Parathyroid adenoma (tissue), 2 donors: ENCODE measurements at regions not wholly inside any gene's neighbourhood (a gene's known extent, or its start where the extent isn't known, plus 50 kb on each side); places are given as distances from the start of the nearest gene placed in this dataset.

Experiments used
- H2AFZ ChIP-seq: fragments of 300-600 bp; sonication (generic); one replicate; pipeline ENCODE4 v1.7.0; 2017; ENCODE audit warnings: antibody characterized with exemption, mild to moderate bottlenecking
- H3K27ac ChIP-seq: fragments of 300-600 bp; sonication (generic); one replicate; pipeline ENCODE4 v1.7.0; 2017
- H3K27me3 ChIP-seq: fragments of 300-600 bp; sonication (generic); one replicate; pipeline ENCODE4 v1.7.0; 2017; ENCODE audit warnings: low read length; ENCODE audit not compliant: control insufficient read depth, insufficient read depth
- H3K36me3 ChIP-seq: fragments of 300-600 bp; sonication (generic); one replicate; pipeline ENCODE4 v1.7.0; 2017; ENCODE audit warnings: low read length; ENCODE audit not compliant: control insufficient read depth, insufficient read depth
- H3K4me1 ChIP-seq: fragments of 300-600 bp; sonication (generic); one replicate; pipeline ENCODE4 v1.7.0; 2017; ENCODE audit warnings: control low read depth
- H3K4me2 ChIP-seq: fragments of 300-600 bp; sonication (generic); one replicate; pipeline ENCODE4 v1.7.0; 2017; ENCODE audit warnings: low read length
- H3K4me3 ChIP-seq: fragments of 300-600 bp; sonication (generic); one replicate; pipeline ENCODE4 v1.7.0; 2017; ENCODE audit warnings: low read depth, low read length
- H3K79me2 ChIP-seq: fragments of 300-600 bp; sonication (generic); one replicate; pipeline ENCODE4 v1.7.0; 2017; ENCODE audit warnings: control low read depth
- H3K9ac ChIP-seq: fragments of 300-600 bp; sonication (generic); one replicate; pipeline ENCODE4 v1.7.0; 2017; ENCODE audit warnings: mild to moderate bottlenecking
- H3K9me3 ChIP-seq: fragments of 300-600 bp; sonication (generic); one replicate; pipeline ENCODE4 v1.7.0; 2017; ENCODE audit warnings: low read length; ENCODE audit not compliant: control insufficient read depth
- TF ChIP-seq, protein P1 (sequence below): fragments of 300-600 bp; sonication (generic); IDR thresholded peaks from one replicate; pipeline ENCODE4 v1.7.0; 2017; ENCODE audit warnings: antibody characterized with exemption, mild to moderate bottlenecking
- donor health status: primary hyperparathyroidism.

DNA sequence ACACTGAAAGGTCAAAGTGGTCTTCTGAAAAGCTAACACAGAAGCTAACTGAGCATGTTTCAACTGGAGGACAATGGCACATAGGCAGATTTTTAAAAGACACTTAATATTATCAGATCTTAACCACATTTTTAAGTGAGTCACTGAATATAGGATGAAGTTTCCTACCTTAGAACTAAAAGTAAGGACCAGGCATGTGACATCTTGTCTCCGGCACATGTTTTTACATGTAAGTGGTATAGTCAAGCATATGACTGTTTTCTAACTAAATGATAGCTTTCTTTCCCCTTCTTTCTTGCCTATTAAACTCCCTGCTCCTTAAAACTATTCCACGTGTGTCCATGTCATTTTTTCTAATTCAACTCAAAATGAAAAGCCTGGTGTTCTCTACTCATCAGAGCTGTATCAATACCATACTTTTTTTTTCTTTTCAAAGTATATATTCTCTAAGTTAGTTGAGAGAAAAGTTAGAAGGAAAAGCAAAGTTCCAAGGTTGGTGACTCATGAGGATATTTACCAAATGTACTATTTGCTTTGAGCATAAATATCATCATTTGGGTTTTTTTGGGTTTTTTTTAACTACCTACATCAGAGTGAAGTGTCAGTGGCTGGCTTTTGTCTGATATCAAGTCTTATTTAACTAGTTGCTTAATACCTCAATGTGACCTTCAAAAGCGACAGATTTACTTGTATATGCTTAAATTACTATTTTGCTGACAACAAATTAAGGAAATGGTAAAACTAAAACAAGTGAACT, 127.5 kb downstream of the CRPPA start:
- TF ChIP-seq, protein P1, sequence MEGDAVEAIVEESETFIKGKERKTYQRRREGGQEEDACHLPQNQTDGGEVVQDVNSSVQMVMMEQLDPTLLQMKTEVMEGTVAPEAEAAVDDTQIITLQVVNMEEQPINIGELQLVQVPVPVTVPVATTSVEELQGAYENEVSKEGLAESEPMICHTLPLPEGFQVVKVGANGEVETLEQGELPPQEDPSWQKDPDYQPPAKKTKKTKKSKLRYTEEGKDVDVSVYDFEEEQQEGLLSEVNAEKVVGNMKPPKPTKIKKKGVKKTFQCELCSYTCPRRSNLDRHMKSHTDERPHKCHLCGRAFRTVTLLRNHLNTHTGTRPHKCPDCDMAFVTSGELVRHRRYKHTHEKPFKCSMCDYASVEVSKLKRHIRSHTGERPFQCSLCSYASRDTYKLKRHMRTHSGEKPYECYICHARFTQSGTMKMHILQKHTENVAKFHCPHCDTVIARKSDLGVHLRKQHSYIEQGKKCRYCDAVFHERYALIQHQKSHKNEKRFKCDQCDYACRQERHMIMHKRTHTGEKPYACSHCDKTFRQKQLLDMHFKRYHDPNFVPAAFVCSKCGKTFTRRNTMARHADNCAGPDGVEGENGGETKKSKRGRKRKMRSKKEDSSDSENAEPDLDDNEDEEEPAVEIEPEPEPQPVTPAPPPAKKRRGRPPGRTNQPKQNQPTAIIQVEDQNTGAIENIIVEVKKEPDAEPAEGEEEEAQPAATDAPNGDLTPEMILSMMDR, result no peak
- H3K27ac ChIP-seq, result no peak overlapping the region
- H3K27me3 ChIP-seq, result no peaks in the 10 kb centered on the region
- no peak overlapping the region for H2AFZ ChIP-seq
- H3K4me2 ChIP-seq, result no peak overlapping the region
- no peaks in the 10 kb centered on the region for H3K36me3 ChIP-seq
- H3K9ac ChIP-seq, result no peak overlapping the region
- no peak overlapping the region for H3K4me3 ChIP-seq
- H3K9me3 ChIP-seq, result no peaks in the 10 kb centered on the region
- no peaks in the 10 kb centered on the region for H3K79me2 ChIP-seq
- H3K4me1 ChIP-seq, result no peaks in the 10 kb centered on the region

DNA sequence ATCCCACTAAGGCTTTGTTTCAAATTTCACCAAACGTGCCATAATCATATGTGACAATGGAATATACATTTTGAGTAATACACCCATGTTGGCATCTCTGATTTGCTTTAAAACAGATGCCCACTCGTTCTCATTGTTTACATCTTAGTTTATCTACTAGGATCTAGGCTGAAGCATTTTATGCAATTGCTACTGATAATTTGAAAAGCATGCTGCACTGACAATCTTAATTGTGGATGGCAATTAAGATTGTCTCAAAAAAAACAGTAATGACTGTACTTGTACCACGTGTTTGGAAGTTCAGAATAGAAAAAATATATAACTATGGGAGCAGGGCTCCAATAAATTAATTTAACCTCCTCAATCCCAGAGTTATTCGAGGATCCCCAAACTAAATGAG, 136.8 kb downstream of the CRPPA start:
- no peak overlapping the region for H3K9ac ChIP-seq
- H3K36me3 ChIP-seq, result no peaks in the 10 kb centered on the region
- H2AFZ ChIP-seq, result no peak overlapping the region
- no peak overlapping the region for H3K4me3 ChIP-seq
- H3K79me2 ChIP-seq, result no peaks in the 10 kb centered on the region
- TF ChIP-seq, protein P1, result no peak
- no peak overlapping the region for H3K27ac ChIP-seq
- H3K4me1 ChIP-seq, result no peaks in the 10 kb centered on the region
- H3K27me3 ChIP-seq, result no peaks in the 10 kb centered on the region
- H3K4me2 ChIP-seq, result no peak overlapping the region
- no peaks in the 10 kb centered on the region for H3K9me3 ChIP-seq

DNA sequence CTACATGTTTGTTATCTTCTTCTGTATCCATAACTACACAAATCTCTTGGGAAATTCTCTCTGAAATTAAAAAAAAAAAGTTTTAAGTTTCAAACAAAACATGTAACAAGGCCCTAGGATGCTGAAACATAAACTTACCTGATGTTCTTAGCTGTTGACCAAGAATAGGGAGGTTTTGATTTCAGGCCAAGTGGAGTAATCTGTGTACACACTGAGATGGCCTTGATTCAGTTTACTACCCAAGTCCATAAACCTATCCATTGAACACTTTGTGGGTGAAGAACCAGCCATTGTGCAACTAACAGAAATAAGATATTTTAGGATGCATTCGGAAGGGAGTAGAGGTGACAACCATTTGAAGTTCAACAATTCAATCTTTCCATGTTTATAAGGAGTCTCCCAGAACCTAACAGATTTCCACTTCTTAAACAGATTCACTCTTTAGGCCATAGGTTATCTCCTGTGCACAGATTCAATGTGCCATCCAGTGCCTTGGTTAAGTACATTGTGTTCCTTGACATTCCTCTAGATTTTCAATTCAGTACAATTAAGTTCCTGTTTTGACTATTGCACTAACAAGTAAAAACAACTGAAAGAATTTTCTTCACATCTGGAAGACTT, 143.1 kb downstream of the CRPPA start:
- no peak overlapping the region for H3K4me2 ChIP-seq
- no peak overlapping the region for H3K4me3 ChIP-seq
- H3K9ac ChIP-seq, result no peak overlapping the region
- H3K36me3 ChIP-seq, result no peaks in the 10 kb centered on the region
- no peak overlapping the region for H2AFZ ChIP-seq
- TF ChIP-seq, protein P1, result no peak
- no peaks in the 10 kb centered on the region for H3K27me3 ChIP-seq
- H3K9me3 ChIP-seq, result no peaks in the 10 kb centered on the region
- H3K27ac ChIP-seq, result no peak overlapping the region
- H3K4me1 ChIP-seq, result no peaks in the 10 kb centered on the region
- H3K79me2 ChIP-seq, result no peaks in the 10 kb centered on the region

DNA sequence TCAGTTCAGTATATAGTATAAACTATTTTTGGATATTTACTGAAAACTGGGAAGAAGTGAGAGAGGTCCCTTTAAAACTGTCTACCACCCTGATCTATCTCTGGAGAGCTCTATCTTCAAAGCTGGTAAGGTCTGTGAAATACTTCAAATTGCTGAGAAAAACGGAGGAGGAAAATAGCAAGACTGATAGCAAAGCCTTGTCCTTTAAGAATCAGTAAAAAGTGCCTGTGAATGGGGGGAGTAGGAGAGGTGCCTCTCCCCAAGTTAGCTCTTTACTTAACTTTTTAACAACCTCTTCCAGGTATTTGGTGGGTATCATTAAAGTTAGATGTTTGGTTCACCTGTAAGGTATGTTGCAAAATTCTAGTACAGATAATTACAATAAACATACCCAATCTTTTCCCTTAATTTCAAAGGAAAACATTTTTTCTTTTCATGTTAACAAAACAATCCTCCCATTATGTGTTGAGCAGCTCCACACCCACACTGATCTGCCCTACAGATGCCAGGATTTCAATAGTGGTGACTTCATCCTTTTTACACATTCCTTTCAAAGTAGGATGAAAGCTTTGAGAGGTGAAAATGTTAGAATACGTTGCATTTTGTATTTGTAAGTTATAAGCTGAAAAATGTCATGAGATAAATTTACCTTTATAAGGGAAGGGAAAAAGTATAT, 149.2 kb downstream of the CRPPA start:
- H3K4me1 ChIP-seq, result no peaks in the 10 kb centered on the region
- no peaks in the 10 kb centered on the region for H3K9me3 ChIP-seq
- no peak overlapping the region for H3K27ac ChIP-seq
- H3K27me3 ChIP-seq, result no peaks in the 10 kb centered on the region
- H3K4me2 ChIP-seq, result no peak overlapping the region
- no peak overlapping the region for H2AFZ ChIP-seq
- H3K4me3 ChIP-seq, result no peak overlapping the region
- TF ChIP-seq, protein P1, result no peak
- no peaks in the 10 kb centered on the region for H3K36me3 ChIP-seq
- H3K79me2 ChIP-seq, result no peaks in the 10 kb centered on the region
- no peak overlapping the region for H3K9ac ChIP-seq
